COLO668 (cell line): ENCODE measurements at regions not wholly inside any gene's neighbourhood (a gene's known extent, or its start where the extent isn't known, plus 50 kb on each side); places are given as distances from the start of the nearest gene placed in this dataset.
"Not testable (repeated sequence)": the region's sequence is repeated elsewhere in the genome, so short reads cannot be mapped to it uniquely, and the experiment has no call there.

ENCODE experiments used
- DNase-seq: peaks from one replicate; lab custom pipeline; 2025; ENCODE audit not compliant: unreplicated experiment; lab: John Stamatoyannopoulos, UW

DNA sequence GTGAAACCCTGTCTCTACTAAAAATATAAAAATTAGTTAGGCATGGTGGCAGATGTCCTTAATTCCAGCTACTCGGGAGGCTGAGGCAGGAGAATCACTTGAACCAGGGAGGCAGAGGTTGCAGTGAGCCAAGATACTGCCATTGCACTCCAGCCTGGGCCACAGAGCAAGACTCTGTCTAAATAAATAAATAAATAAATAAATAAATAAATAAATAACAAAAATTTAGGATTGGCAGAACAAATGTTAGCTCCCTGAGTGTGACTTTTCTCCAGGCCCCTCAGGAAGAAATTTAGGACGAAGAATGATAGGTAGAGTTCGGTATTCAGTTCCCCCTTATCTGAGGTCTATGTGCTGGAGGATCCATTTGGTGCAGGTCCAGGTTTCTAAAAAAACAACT, 181.2 kb downstream of the CD47 start:
- not testable (repeated sequence) for DNase-seq

- no peak for DNase-seq
Measured at GRCh38 chr3:107907996-107908395, 182.8 kb downstream of the CD47 start.

- DNase-seq: no peak
Measured at GRCh38 chr3:107904536-107905066, 186.2 kb downstream of the CD47 start.

DNA sequence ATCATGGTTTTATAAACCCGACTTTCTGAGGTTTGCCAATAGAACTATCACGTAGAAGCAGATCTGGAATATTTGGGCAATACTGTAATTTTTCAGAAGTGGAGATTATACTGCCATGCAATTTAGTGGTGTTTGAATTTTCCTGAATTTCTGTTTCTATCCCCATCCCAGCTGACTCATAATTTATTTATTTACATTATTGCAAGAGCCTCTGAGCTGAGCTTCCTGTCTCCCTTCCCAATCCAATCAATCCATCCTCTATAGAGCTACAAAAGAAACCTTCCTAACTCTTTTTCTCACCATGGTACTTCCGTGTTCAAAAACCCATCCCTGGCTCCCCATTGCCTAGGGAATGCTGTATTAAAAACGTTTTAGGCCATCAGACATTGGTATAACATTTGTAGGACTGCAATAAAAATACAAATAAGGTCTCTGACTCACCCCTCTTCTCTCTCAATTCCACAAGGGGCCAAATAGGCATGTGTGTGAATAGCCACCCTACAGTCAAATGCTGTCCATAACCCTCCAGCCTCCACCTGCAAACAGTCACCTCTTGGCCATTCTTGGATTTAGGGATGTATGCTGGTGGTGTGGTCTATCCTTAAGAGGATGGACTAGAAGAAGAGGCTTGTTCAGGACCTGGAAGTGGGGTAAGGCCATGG, 190.7 kb downstream of the CD47 start:
- DNase-seq: no peak

DNA sequence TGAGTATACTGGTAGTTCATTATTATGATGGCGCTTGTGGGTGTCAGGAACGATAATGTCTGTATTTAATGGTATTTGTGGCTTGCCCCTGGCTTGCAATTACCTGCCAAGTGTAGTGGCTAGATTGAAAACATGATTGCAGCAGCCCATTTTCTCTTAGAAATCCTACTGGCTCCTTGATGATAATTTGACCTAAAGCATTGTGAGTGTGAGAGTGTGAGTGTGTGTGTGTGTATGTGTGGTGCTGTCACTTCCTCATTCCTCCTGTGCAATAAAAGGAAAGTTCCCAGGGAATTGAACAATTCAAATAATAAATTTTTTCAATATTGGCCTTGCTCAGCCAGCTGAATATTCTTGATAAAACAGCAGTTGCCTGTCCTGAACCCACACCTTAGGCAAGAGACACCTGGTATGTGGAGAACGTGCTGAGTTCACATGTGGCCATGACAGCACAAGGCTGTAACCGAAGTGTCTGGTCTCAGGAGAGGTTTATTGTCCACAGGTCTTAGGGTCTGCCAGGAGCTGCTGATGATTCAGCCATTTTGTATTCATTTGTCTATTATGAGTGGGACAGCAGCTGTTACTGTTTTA, 193.3 kb downstream of the CD47 start:
- no peak for DNase-seq

DNA sequence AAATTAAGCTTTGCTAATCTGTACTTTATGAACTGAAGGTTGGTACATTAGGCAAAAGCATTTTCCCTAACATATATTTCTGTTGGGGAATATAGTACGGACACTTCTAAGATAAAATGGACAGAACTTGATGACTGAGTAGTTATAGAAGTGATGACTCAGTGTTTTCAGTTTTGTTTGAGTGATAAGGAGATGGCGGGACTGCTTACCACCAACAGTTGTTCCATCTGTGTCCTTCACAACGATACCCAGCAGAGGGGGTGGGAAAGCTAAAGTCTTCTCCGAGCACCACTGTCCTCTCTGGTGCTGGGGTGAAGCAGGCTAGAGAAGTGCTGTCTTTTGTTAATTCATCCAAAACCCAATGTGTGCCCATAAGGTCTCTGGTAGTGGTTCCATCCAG, 195.8 kb downstream of the CD47 start:
- DNase-seq: no peak

DNA sequence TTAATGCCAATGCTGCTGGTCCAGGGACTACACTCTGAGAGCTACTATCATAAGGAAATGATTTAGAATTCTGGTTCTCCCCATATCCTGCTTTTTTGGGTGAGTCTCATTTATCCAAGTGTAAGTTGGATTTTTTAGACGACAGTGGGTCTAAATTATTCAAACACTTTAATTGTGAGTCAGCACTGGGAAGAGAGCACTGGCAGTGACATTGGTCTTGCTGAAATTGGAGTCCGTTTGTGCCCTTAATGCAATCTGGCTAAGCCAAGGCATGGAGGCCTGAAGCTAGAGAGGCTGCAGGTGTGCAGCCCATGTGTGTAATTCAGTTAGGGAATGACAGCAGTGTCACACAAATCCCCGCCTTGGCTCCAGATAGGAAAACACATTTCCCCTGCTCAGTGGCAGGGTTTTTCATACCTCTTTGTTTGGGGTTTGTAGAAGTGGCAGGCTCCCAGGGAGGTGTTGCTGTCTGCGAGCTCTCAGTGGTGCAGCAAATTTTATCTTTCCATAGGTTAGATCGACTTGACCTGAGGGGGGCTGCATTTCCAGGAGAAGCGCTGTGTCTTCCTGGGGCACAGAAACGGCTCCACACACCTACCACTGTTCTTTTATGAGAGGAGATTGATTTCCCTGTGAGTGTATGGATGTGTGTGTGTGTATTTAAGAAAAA, 197.7 kb downstream of the CD47 start:
- no peak for DNase-seq

GRCh38 chr3:107884719-107885460, 205.9 kb downstream of the CD47 start:
- no peak for DNase-seq

DNA sequence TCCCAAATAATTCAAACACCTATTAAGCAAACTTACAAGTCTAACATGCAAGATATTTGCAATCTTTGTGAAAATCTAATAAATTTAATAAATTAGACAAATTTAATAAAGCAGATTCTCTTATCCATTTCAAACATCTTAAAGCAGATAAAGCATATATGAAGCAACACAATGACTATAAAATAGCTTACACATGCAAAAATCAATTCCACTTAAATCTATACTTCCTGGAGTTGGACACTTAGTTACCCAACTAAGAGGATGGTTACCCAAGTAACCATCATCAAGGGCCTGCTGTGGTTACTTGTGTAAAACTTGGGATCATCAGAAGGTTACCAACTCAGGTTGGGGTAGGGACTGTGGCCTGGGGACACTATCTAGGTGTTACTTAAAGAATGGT, 206.8 kb downstream of the CD47 start:
- no peak for DNase-seq

- no peak for DNase-seq
Measured at GRCh38 chr3:107882881-107883280, 207.9 kb downstream of the CD47 start.

GRCh38 chr3:107882261-107882660, 208.6 kb downstream of the CD47 start:
- no peak for DNase-seq

DNA sequence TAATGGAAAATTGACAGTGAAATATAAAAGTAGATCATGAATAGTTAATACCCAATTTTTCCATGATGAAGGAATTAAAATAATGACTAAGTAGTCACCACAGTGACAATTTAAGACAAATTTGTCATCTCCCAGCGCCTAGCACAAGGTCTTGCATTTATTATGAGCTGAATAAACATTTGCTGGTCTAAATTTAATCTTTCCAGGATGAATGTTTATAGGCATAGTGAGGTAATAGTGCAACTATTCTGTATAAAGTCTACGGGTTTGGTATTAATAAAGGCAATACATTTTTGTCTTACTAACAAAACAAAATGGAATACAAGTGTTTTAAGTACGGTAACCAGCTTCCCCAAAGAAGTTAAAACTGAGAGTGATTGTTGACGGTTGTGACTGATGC, 209.3 kb downstream of the CD47 start:
- DNase-seq: no peak

GRCh38 chr3:107880702-107881101, 210.1 kb downstream of the CD47 start:
- DNase-seq: no peak

- no peak for DNase-seq
Measured at GRCh38 chr3:107877936-107878335, 212.9 kb downstream of the CD47 start.

DNA sequence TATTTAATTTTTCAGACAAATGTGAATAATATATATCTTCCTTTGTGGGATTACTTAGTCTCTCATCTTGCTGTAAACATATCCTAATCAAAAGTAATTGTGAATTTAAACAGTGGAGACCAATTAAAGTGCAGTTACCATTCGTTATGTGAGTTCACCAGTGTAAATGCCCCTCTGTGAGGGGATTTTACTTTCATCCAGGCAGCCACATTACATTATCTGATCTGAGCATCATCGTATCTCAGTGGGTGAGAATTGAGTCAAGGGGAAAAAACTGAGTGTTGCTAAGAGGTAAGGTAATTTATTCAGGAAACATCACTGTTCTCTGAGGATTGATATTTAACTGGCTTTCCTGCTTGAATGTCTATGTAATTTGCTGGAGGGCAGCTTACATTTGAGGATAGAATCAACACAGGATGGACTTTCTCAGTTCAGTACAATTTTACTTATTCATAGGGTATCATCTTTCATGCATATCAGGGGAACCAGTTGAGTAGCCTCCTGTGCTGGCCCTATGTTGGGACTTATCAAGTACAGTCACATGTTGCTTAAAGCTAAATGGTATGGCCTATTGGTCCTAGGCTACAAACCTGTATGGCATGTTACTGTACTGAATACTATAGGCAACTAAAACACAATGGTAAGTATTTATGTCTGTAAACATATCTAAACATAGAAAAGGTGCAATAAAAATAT, 219.7 kb downstream of the CD47 start:
- no peak for DNase-seq

DNA sequence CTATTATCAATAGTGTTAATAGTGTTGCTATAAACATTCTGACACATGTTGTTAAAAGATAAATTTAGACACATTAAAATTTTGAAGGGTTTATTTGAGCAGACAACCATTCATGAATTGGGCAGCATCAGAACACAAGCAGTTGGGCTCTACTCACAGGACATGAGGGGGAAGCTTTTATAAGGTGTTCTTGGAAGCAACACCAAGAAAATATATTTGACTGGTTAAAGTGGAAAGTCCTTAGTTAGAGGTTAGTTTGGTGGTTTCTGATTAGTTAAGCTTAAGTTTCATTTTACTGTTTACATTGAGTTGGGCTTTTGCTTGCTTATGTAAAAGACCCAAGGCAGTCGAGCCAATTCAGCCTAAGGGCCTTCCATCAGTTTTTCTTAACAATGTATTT, 220.7 kb downstream of the CD47 start:
- DNase-seq: no peak

- no peak for DNase-seq
Measured at GRCh38 chr3:107868449-107868848, 222.4 kb downstream of the CD47 start.

DNA sequence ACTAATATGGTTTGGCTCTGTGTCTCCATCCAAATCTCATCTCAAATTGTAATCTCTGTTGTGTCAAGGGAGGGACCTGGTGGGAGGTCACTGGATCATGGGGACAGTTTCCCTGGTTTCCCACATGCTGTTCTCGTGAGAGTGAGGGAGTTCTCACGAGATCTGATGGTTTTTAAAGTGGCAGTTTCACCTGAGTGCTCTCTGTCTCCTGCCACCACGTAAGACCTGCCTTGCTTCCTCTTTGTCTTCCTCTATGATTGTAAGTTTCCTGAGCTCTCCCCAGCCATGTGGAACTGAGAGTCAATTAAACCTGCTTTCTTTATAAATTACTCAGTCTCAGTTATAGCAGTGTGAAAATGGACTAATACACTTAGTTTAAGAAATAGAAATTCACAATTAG, 228.9 kb downstream of the CD47 start:
- DNase-seq: no peak

DNA sequence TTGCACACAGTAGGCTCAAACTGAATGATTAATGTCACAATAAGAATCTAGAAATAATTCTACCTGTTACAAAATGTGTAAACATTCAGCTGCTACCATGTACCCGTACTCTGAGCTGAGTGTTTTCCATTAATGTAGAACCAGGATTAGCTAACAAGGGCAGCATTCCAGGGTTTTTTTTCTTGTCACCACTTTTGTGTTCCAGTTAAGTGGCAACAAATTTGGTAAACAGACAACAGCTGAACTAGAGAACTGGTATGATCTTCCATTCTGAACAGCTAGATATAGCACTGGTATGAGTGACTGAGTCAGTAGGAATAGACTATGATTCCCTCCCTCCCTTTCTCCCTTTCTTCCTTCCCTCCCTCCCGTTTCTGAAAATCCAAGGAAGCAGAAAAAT, 229.4 kb downstream of the CD47 start:
- no peak for DNase-seq
